Breast epithelium (tissue), 4 donors: ENCODE measurements at regions not wholly inside any gene's neighbourhood (a gene's known extent, or its start where the extent isn't known, plus 50 kb on each side); places are given as distances from the start of the nearest gene placed in this dataset.
"Not testable (repeated sequence)": the region's sequence is repeated elsewhere in the genome, so short reads cannot be mapped to it uniquely, and the experiment has no call there.

Experiments
- DNase-seq, 2 donors: peaks; one replicate each; pipeline ENCODE4 v3.0.0-alpha.2; 2019; ENCODE audit warnings: low spot score in 2 of 2
- H3K27ac ChIP-seq, 2 donors: fragments of 200-600 bp; sonication (generic) in 1 of 2; one replicate each; pipeline ENCODE4 v1.5.1; 2016 to 2019; ENCODE audit warnings: mild to moderate bottlenecking in 1 of 2
- H3K27me3 ChIP-seq, 2 donors: fragments of 200-600 bp; sonication (generic) in 1 of 2; one replicate each; pipeline versions ENCODE4 v1.5.1 to v1.6.0; 2017 to 2019; ENCODE audit warnings: control low read depth in 1 of 2, mild to moderate bottlenecking in 1 of 2
- H3K36me3 ChIP-seq: fragments of 200-600 bp; one replicate; pipeline ENCODE4 v1.5.1; 2019
- H3K4me1 ChIP-seq, 2 donors: fragments of 200-600 bp; sonication (generic); one replicate each; pipeline ENCODE4 v1.5.1; 2016 to 2019; ENCODE audit warnings: control low read depth in 1 of 2
- H3K4me3 ChIP-seq, 3 donors: fragments of 200-600 bp; sonication (generic); 1 replicate in 2 of 3; 2 replicates in 1 of 3; pipeline ENCODE4 v1.5.1; 2016 to 2019; ENCODE audit warnings: mild to moderate bottlenecking in 3 of 3, moderate library complexity in 2 of 3
- H3K9me3 ChIP-seq, 2 donors: fragments of 200-600 bp; sonication (generic) in 1 of 2; one replicate each; pipeline ENCODE4 v1.5.1; 2016 to 2019; ENCODE audit warnings: control low read depth in 1 of 2
- POLR2A ChIP-seq: fragments of 450-650 bp; IDR thresholded peaks from one replicate; pipeline ENCODE4 v1.6.1; 2016; ENCODE audit warnings: antibody characterized with exemption, mild to moderate bottlenecking, moderate library complexity
- POLR2AphosphoS5 ChIP-seq, 3 donors: sonication (generic); formaldehyde crosslinking; IDR thresholded peaks; one replicate each; pipeline ENCODE4 v1.6.1; 2017; ENCODE audit warnings: antibody characterized with exemption in 3 of 3
- intact Hi-C: fragments of 100-400 bp; cut with DNase I; formaldehyde crosslinking; loops from one replicate; pipeline ENCODE4 v1.15.1; 2023; ENCODE audit warnings: low total_unique reads
- TF ChIP-seq, protein P1 (sequence below), 3 donors: fragments of 450-650 bp; IDR thresholded peaks; one replicate each; pipeline ENCODE4 v1.5.1; 2016 to 2017; ENCODE audit warnings: antibody characterized with exemption in 3 of 3, mild to moderate bottlenecking in 3 of 3, moderate library complexity in 3 of 3

DNA sequence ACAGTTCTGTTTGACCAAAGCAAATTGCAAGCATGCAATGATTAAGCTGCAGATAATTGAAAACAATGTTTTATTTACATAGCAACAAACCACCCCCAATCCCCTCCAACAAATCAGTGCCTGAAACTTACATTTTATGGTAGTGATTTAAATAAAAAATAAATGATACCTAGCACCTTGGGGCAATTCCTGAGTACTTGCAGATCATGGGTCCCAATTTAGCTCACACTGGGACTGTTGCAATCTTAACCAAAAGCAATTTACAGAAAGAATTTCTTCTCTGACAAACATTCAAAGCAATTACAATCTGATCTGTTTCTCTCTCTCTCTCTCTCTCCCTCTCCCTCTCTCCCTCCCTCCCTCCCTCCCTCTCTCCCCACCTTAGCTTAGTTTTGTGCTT lies 345.7 kb upstream of the PCSK5 start:
- Histone ChIP-seq H3K36me3 (no peaks in the 10 kb centered on the region), H3K4me1 (no peaks in the 10 kb centered on the region), H3K27ac (no peak overlapping the region), H3K27me3 (no peaks in the 10 kb centered on the region), H3K4me3 (no peak overlapping the region), H3K9me3 (no peaks in the 10 kb centered on the region)
- no peak for DNase-seq
- intact Hi-C loops = no loop called here
- no peak for TF ChIP-seq POLR2A
- TF ChIP-seq, protein P1, sequence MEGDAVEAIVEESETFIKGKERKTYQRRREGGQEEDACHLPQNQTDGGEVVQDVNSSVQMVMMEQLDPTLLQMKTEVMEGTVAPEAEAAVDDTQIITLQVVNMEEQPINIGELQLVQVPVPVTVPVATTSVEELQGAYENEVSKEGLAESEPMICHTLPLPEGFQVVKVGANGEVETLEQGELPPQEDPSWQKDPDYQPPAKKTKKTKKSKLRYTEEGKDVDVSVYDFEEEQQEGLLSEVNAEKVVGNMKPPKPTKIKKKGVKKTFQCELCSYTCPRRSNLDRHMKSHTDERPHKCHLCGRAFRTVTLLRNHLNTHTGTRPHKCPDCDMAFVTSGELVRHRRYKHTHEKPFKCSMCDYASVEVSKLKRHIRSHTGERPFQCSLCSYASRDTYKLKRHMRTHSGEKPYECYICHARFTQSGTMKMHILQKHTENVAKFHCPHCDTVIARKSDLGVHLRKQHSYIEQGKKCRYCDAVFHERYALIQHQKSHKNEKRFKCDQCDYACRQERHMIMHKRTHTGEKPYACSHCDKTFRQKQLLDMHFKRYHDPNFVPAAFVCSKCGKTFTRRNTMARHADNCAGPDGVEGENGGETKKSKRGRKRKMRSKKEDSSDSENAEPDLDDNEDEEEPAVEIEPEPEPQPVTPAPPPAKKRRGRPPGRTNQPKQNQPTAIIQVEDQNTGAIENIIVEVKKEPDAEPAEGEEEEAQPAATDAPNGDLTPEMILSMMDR (IDR thresholded peaks at IDR 0.05) = no peak
- TF ChIP-seq POLR2AphosphoS5 (IDR thresholded peaks at IDR 0.05) = no peak

DNA sequence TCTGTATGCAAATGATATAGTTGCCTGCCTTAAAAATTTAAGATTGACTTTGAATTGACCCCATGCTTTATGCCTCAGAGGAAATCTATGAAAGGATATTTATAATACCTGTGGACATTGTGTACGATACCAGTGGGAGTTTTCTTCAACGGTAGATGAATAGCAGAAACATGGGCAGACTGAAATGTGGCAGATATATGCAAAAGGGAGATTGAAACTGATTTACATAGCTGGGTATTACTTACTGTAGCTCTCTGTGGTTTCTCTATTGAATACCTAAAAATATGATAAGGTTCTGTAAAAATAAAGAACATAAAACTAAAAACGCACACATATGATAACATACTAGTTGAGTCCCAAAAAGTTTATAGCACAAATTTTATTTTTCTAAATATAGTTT lies 345.2 kb upstream of the PCSK5 start:
- H3K27me3 ChIP-seq = no peaks in the 10 kb centered on the region
- H3K27ac ChIP-seq = no peak overlapping the region
- TF ChIP-seq POLR2A = no peak
- TF ChIP-seq POLR2AphosphoS5 (IDR thresholded peaks at IDR 0.05) = no peak
- TF ChIP-seq, protein P1 (IDR thresholded peaks at IDR 0.05) = no peak
- DNase-seq = no peak
- H3K4me1 ChIP-seq = no peaks in the 10 kb centered on the region
- H3K4me3 ChIP-seq = no peak overlapping the region
- no peaks in the 10 kb centered on the region for H3K9me3 ChIP-seq
- intact Hi-C loops = no loop called here
- H3K36me3 ChIP-seq = no peaks in the 10 kb centered on the region

DNA sequence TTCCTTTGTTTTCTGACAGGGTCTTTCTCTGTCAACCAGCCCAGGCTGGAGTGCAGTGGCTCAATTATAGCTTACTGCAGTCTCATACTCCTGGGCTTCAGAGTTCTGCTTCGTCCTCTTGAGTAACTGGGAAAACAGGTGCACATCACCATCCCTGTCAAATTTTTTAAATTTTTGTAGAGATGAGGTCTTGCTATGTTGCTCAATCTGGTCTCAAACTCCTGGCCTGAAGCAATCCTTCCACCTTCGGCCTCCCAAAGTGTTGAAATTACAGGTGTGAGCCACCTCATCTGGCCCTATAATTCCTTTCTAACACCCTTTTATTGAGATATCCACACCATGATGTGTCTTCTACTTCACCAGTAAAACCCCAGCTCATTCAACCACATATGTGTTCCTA lies 341.6 kb upstream of the PCSK5 start:
- intact Hi-C loops = no loop called here
- no peaks in the 10 kb centered on the region for H3K27me3 ChIP-seq
- H3K4me3 ChIP-seq = no peak overlapping the region
- H3K9me3 ChIP-seq = no peaks in the 10 kb centered on the region
- H3K36me3 ChIP-seq = no peaks in the 10 kb centered on the region
- H3K4me1 ChIP-seq = no peaks in the 10 kb centered on the region
- TF ChIP-seq POLR2AphosphoS5 (IDR thresholded peaks at IDR 0.05) (no peak), POLR2A (no peak)
- TF ChIP-seq, protein P1 (IDR thresholded peaks at IDR 0.05) = no peak
- DNase-seq = no peak
- no peak overlapping the region for H3K27ac ChIP-seq

DNA sequence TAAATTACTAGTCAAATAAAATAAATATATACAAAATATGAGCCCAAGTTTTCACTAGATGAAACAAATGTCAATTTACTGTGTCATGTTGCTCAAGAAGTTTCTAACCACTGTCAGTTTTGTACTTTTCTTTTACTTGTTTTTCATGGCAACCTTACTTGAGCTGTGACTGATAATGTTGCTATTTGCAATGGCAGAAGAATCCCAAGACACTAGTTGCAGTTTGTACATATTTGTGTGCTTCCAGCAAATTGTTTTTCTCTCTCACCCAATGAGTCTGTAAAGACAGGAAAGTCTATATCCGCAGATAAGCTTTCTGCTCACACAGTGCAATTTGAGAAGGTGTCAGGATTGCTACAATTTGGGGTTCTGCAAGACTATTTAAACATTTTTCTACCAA lies 338.6 kb upstream of the PCSK5 start:
- H3K9me3 ChIP-seq = no peaks in the 10 kb centered on the region
- no peaks in the 10 kb centered on the region for H3K4me1 ChIP-seq
- H3K4me3 ChIP-seq = no peak overlapping the region
- H3K36me3 ChIP-seq = no peaks in the 10 kb centered on the region
- no peak for TF ChIP-seq POLR2AphosphoS5 (IDR thresholded peaks at IDR 0.05)
- H3K27me3 ChIP-seq = no peaks in the 10 kb centered on the region
- intact Hi-C loops = no loop called here
- no peak overlapping the region for H3K27ac ChIP-seq
- no peak for DNase-seq

DNA sequence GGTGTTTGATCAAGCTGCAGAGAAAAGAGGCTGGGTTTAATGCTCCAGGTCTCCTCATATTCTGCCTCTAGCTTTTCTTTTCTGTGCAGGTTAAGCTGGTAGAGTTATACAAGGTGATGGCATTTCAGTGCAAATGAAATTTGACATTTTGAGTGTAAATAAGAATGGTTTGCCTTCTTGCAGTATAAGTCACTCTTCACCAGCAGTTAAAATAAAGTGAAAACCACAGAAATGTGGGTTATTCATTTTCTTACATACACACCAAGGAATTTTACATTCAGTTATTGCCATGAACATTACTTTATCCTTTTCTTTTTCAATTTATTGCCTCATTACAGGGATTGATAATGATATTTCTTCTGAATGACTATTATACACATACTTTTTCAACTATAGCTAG lies 337.5 kb upstream of the PCSK5 start:
- Histone ChIP-seq H3K36me3 (no peaks in the 10 kb centered on the region), H3K27me3 (no peaks in the 10 kb centered on the region), H3K4me3 (no peak overlapping the region), H3K9me3 (peaks cover 0 to 6% of the 10 kb centered on the region in 2 donors), H3K4me1 (no peaks in the 10 kb centered on the region), H3K27ac (no peak overlapping the region)
- no peak for DNase-seq
- intact Hi-C loops = no loop called here
- TF ChIP-seq POLR2AphosphoS5 (IDR thresholded peaks at IDR 0.05) = no peak
- TF ChIP-seq, protein P1 (IDR thresholded peaks at IDR 0.05) = no peak
- no peak for TF ChIP-seq POLR2A

DNA sequence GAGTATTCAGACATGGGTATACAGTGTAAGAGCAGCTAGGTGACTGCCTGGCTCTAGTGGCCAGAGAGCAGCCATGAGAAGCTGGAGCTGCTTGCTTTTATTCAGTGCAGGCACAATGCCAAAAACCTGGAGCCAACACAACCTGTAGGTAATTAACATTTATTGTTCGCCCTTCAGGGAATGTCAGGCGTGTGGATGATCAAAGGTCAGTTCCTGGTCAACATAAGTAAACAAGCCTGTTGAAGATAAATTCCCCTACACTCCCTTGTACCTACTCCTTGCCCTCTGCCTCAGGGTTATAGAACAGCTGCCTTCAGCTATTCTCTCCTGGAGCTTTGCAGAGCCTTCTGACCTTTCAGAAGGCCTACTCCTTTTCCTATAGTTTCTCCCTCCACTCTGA lies 323.7 kb upstream of the PCSK5 start:
- H3K4me1 ChIP-seq, DNase-seq, H3K4me3 ChIP-seq, intact Hi-C loops, H3K27ac ChIP-seq, H3K27me3 ChIP-seq, H3K36me3 ChIP-seq, H3K9me3 ChIP-seq: not testable (repeated sequence)
